ENCODE measurements at regions not wholly inside any gene's neighbourhood (a gene's known extent, or its start where the extent isn't known, plus 50 kb on each side); places are given as distances from the start of the nearest gene placed in this dataset.

- TF ChIP-seq CTCF (IDR thresholded peaks at IDR 0.05; ENCODE audit: poor library complexity) (no peak), EZH2phosphoT487 (IDR thresholded peaks at IDR 0.05; ENCODE audit: low read depth, severe bottlenecking, unreplicated experiment) (no peak), EZH2 (IDR thresholded peaks at IDR 0.05; ENCODE audit: borderline replicate concordance) (no peak)
These were observed 99.3 kb downstream of the ERMARD start for GRCh38 chr6:169850746-169851145.
